SK-N-SH (cell line): ENCODE measurements at regions not wholly inside any gene's neighbourhood (a gene's known extent, or its start where the extent isn't known, plus 50 kb on each side); places are given as distances from the start of the nearest gene placed in this dataset.

Experiments
- EP300 ChIP-seq, 2 experiments: IDR thresholded peaks; 2 replicates each; pipeline versions ENCODE4 v1.4.0 to v1.6.1; 2012; ENCODE audit warnings: borderline replicate concordance in 1 of 2, low read depth in 1 of 2, low read length in 1 of 2
- NFIC ChIP-seq: IDR thresholded peaks from 2 replicates; pipeline ENCODE4 v1.4.0; 2012; ENCODE audit warnings: borderline replicate concordance
- POLR2AphosphoS5 ChIP-seq: IDR thresholded peaks from 2 replicates; pipeline ENCODE4 v1.6.1; 2012; ENCODE audit warnings: low read depth, low read length
- RAD21 ChIP-seq: IDR thresholded peaks from 2 replicates; pipeline ENCODE4 v1.6.1; 2012; ENCODE audit warnings: mild to moderate bottlenecking, low read length
- SIN3A ChIP-seq: IDR thresholded peaks from 2 replicates; pipeline ENCODE4 v1.6.1; 2012; ENCODE audit warnings: low read depth, mild to moderate bottlenecking, low read length, moderate library complexity, borderline replicate concordance
- TAF1 ChIP-seq: IDR thresholded peaks from 2 replicates; pipeline ENCODE4 v1.6.1; 2012; ENCODE audit warnings: low read depth, mild to moderate bottlenecking, low read length, moderate library complexity, borderline replicate concordance
- TEAD4 ChIP-seq: IDR thresholded peaks from 2 replicates; pipeline ENCODE4 v1.4.0; 2012; ENCODE audit warnings: mild to moderate bottlenecking, borderline replicate concordance; ENCODE audit not compliant: insufficient read depth
- TF ChIP-seq, protein P1 (sequence below): fragments of 200-600 bp; sonication (generic); IDR thresholded peaks from 2 replicates; pipeline ENCODE4 v1.6.1; 2017; ENCODE audit warnings: antibody characterized with exemption, mild to moderate bottlenecking, moderate library complexity
- TF ChIP-seq, protein P2 (sequence below): IDR thresholded peaks from 2 replicates; pipeline ENCODE4 v1.4.0; 2012; ENCODE audit warnings: low read depth

DNA sequence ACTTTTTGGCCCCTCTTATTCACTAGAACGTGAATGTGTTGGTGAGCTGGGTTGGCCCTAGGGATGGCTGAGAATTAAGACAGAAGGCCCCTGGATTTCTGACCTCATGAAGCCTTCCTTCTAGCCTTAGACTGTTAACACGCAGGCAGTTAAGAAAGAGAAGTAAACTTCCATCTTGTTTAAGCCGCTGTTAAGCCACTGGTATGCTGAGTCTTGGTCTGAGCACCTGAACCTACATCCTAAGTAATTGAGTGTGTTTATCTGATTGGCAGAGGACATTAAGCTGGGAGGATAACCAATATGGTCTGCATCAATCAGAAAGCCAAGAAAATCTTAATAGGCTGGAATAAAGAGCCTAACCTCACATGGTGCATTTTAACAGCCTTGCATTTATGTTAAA, 535.0 kb upstream of the ARID1B start:
- TF ChIP-seq TEAD4 (no peak), NFIC (no peak), POLR2AphosphoS5 (no peak), SIN3A (no peak), EP300 (IDR thresholded peaks at IDR 0.05; ENCODE audit: borderline replicate concordance in 1 of 2, low read depth in 1 of 2, low read length in 1 of 2) (no peak), TAF1 (no peak), RAD21 (no peak)
- TF ChIP-seq, protein P1, sequence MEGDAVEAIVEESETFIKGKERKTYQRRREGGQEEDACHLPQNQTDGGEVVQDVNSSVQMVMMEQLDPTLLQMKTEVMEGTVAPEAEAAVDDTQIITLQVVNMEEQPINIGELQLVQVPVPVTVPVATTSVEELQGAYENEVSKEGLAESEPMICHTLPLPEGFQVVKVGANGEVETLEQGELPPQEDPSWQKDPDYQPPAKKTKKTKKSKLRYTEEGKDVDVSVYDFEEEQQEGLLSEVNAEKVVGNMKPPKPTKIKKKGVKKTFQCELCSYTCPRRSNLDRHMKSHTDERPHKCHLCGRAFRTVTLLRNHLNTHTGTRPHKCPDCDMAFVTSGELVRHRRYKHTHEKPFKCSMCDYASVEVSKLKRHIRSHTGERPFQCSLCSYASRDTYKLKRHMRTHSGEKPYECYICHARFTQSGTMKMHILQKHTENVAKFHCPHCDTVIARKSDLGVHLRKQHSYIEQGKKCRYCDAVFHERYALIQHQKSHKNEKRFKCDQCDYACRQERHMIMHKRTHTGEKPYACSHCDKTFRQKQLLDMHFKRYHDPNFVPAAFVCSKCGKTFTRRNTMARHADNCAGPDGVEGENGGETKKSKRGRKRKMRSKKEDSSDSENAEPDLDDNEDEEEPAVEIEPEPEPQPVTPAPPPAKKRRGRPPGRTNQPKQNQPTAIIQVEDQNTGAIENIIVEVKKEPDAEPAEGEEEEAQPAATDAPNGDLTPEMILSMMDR = no peak
- TF ChIP-seq, protein P2, sequence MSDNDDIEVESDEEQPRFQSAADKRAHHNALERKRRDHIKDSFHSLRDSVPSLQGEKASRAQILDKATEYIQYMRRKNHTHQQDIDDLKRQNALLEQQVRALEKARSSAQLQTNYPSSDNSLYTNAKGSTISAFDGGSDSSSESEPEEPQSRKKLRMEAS = no peak
